OCI-LY7 (cell line): ENCODE measurements at regions not wholly inside any gene's neighbourhood (a gene's known extent, or its start where the extent isn't known, plus 50 kb on each side); places are given as distances from the start of the nearest gene placed in this dataset.

Experiments
- BruUV-seq: library from RNA; stranded (reverse); fragments of 400-500 nt; replicated peaks from 2 replicates; lab custom pipeline; 2021; lab: Mats Ljungman, UMichigan
- CTCF ChIA-PET: fragments of 300-600 bp; sonication (Branson Sonifier 250); formaldehyde crosslinking; loops from one replicate; lab custom pipeline; 2022; ENCODE audit warnings: antibody characterized with exemption; ENCODE audit not compliant: unreplicated experiment; lab: Charles Lee
- POLR2A ChIA-PET: fragments of 300-600 bp; sonication (Branson Sonifier 250); formaldehyde crosslinking; loops from one replicate; lab custom pipeline; 2022; ENCODE audit warnings: antibody characterized with exemption; lab: Charles Lee
- DNase-seq: peaks from one replicate; pipeline ENCODE4 v3.0.0-alpha.2; 2015; ENCODE audit warnings: low spot score
- H2AFZ ChIP-seq: fragments of 200-600 bp; sonication (generic), shearing (Covaris generic); 2 replicates; pipeline ENCODE4 v1.6.1; 2014; ENCODE audit warnings: mild to moderate bottlenecking, antibody characterized with exemption, low read length, moderate library complexity
- H3K27ac ChIP-seq: fragments of 200-600 bp; sonication (generic); 2 replicates; pipeline ENCODE4 v1.5.1; 2014; ENCODE audit warnings: mixed run types, low read depth, mild to moderate bottlenecking, moderate library complexity, low read length, inconsistent platforms; ENCODE audit not compliant: poor library complexity, severe bottlenecking
- H3K36me3 ChIP-seq: fragments of 200-600 bp; sonication (generic); 2 replicates; pipeline ENCODE4 v1.6.1; 2014; ENCODE audit warnings: mild to moderate bottlenecking, antibody characterized with exemption, low read length, moderate library complexity, mixed read lengths; ENCODE audit not compliant: insufficient read depth
- H3K4me1 ChIP-seq: fragments of 200-600 bp; sonication (generic); 2 replicates; pipeline ENCODE4 v1.5.1; 2014; ENCODE audit warnings: mild to moderate bottlenecking, low read length; ENCODE audit not compliant: insufficient read depth, poor library complexity, severe bottlenecking
- H3K4me2 ChIP-seq: fragments of 200-600 bp; sonication (generic); 2 replicates; pipeline ENCODE4 v1.6.1; 2014; ENCODE audit warnings: mild to moderate bottlenecking, low read length
- H3K4me3 ChIP-seq: fragments of 200-600 bp; sonication (generic); 2 replicates; pipeline ENCODE4 v1.5.1; 2014; ENCODE audit warnings: mild to moderate bottlenecking, low read depth, low read length; ENCODE audit not compliant: poor library complexity, severe bottlenecking
- H3K79me2 ChIP-seq: fragments of 200-600 bp; sonication (generic); 2 replicates; pipeline ENCODE4 v1.6.1; 2016; ENCODE audit warnings: low read depth, mild to moderate bottlenecking, low read length, moderate library complexity, mixed read lengths; ENCODE audit not compliant: insufficient read depth
- H3K9me2 ChIP-seq: fragments of 200-600 bp; sonication (generic); 2 replicates; pipeline ENCODE4 v1.6.1; 2016; ENCODE audit warnings: mild to moderate bottlenecking, low read length, mixed read lengths; ENCODE audit not compliant: insufficient read depth
- H3K9me3 ChIP-seq: fragments of 200-600 bp; sonication (generic); 2 replicates; pipeline ENCODE4 v1.6.1; 2014; ENCODE audit warnings: mild to moderate bottlenecking, mixed run types, low read length, mixed read lengths
- H4K20me1 ChIP-seq: fragments of 200-600 bp; sonication (generic); 2 replicates; pipeline ENCODE4 v1.6.1; 2014; ENCODE audit warnings: mild to moderate bottlenecking, antibody characterized with exemption, low read length, moderate library complexity, mixed read lengths; ENCODE audit not compliant: insufficient read depth
- EZH2phosphoT487 ChIP-seq: fragments of 200-600 bp; sonication (generic); IDR thresholded peaks from 2 replicates; pipeline ENCODE4 v1.6.1; 2018; ENCODE audit warnings: low read depth, borderline replicate concordance, mild to moderate bottlenecking, mixed run types, antibody characterized with exemption, low read length, moderate library complexity, mixed read lengths
- intact Hi-C: fragments of 100-400 bp; cut with micrococcal nuclease; formaldehyde crosslinking; loops from one replicate; pipeline ENCODE4 v1.10.0; 2022; ENCODE audit not compliant: unreplicated experiment
- TF ChIP-seq, protein P1 (sequence below): fragments of 200-600 bp; sonication (generic); conservative IDR thresholded peaks from 2 replicates; pipeline ENCODE4 v1.5.1; 2014; ENCODE audit warnings: mild to moderate bottlenecking, antibody characterized with exemption, low read length, moderate library complexity, mixed read lengths

DNA sequence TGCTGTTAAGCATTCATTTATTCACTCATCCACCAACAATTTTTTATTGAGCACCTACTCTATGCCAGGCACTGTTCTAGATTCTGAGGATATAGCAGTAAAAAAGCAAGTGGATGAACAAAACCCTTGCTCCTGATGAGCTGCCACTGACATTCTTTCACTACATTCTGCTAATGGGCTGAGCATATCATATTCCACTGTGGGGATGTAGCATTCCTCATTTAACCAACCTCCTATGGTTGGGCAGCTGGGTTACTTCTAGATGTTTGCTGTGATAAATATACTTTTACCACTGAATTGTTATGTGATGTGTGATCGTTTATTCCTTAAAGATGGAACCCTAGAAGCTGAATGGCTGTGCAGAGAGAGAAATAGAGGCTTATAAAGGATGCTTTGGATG, 176.9 kb downstream of the MN1 start:
- Histone ChIP-seq H2AFZ (no peak overlapping the region), H3K9me2 (no peaks in the 10 kb centered on the region), H4K20me1 (no peaks in the 10 kb centered on the region), H3K4me3 (no peak overlapping the region), H3K27ac (no peak overlapping the region), H3K4me2 (no peak overlapping the region), H3K4me1 (no peaks in the 10 kb centered on the region), H3K79me2 (no peaks in the 10 kb centered on the region), H3K9me3 (no peaks in the 10 kb centered on the region), H3K36me3 (no peaks in the 10 kb centered on the region)
- POLR2A ChIA-PET, result no interaction called here
- DNase-seq, result no peak
- no peak for TF ChIP-seq EZH2phosphoT487
- TF ChIP-seq, protein P1, sequence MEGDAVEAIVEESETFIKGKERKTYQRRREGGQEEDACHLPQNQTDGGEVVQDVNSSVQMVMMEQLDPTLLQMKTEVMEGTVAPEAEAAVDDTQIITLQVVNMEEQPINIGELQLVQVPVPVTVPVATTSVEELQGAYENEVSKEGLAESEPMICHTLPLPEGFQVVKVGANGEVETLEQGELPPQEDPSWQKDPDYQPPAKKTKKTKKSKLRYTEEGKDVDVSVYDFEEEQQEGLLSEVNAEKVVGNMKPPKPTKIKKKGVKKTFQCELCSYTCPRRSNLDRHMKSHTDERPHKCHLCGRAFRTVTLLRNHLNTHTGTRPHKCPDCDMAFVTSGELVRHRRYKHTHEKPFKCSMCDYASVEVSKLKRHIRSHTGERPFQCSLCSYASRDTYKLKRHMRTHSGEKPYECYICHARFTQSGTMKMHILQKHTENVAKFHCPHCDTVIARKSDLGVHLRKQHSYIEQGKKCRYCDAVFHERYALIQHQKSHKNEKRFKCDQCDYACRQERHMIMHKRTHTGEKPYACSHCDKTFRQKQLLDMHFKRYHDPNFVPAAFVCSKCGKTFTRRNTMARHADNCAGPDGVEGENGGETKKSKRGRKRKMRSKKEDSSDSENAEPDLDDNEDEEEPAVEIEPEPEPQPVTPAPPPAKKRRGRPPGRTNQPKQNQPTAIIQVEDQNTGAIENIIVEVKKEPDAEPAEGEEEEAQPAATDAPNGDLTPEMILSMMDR, result no peak
- intact Hi-C loops, result no loop called here
- CTCF ChIA-PET, result no interaction called here
- no TSS peak for BruUV-seq

DNA sequence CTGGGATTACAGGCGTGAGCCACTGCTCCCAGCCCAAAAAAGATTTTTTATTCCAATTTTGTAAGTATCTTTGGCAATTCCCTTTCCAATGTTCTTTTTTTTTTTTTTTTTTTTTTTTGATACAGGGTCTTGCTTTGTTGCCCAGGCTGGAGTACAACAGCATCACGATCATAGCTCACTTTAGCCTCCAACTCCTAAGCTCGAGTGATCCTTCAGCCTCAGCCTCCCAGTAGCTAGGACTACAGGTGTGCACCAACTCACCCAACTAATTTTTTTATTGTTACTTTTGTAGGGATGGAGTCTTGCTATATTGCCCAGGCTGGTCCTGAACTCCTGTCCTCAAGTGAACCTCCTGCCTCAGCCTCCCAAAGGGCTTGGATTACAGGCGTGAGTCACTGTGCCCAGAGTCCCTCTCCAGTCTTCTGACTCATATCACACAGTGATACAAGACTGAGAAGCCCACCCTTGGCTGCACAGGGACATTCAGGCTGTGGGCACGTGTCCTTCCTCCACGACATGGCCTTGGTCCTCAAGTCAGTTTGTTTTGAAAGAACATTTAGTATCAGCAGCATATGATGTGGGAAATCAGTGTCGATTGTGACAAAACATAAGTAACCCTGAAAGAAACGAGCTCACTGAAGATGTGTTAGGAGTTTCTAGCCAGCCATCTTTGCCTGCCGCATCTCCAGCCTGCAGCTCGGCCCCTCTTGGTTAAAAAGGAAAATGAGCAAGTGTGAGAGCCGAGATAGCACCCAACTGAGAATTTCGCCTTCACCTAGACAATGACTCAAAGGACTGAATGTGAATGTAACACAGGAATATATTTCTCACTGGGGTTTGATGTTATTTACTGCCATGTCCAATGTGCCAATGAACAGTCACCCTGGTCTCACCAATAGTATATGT, 175.5 kb downstream of the MN1 start:
- BruUV-seq, result no TSS peak
- Histone ChIP-seq H3K4me3 (no peak overlapping the region), H3K9me3 (no peaks in the 10 kb centered on the region), H3K79me2 (no peaks in the 10 kb centered on the region), H3K36me3 (no peaks in the 10 kb centered on the region), H3K9me2 (no peaks in the 10 kb centered on the region), H2AFZ (no peak overlapping the region), H4K20me1 (no peaks in the 10 kb centered on the region), H3K4me2 (no peak overlapping the region), H3K4me1 (no peaks in the 10 kb centered on the region), H3K27ac (no peak overlapping the region)
- no peak for DNase-seq
- intact Hi-C loops, result no loop called here
- TF ChIP-seq, protein P1, result no peak
- TF ChIP-seq EZH2phosphoT487, result no peak
- POLR2A ChIA-PET, result interaction anchor here (0.6 kb wide), 1 partner anchor 840 kb away, joined by 3 read pairs; no protein-coding TSS in a partner anchor
- CTCF ChIA-PET, result no interaction called here
